ENCODE measurements at regions not wholly inside any gene's neighbourhood (a gene's known extent, or its start where the extent isn't known, plus 50 kb on each side); places are given as distances from the start of the nearest gene placed in this dataset.

DNA sequence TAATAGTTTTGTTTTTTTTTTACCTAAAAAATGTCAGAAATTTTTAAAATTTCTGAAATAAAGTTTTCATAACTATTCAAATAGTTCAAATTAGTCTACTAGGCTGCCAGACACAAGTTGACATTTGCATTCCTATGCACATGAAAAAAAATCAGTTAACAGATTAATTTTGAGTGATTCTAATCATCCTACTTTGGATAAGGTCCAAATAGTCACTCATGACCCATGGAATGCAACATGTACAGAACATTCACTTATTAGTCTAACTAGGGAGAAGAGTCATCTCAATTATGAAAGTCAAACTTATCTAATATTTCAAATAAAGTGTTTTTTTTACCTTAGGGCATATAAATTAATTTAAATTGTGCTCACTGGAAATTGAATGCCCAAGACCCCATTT lies 390.2 kb downstream of the EPM2A start:
- Histone ChIP-seq H3K36me3 (no peaks in the 10 kb centered on the region), H3K9me3 (no peaks in the 10 kb centered on the region), H3K4me3 (no peak overlapping the region), H3K27ac (no peak overlapping the region), H3K4me1 (no peaks in the 10 kb centered on the region), H3K27me3 (no peaks in the 10 kb centered on the region)
- ATAC-seq: no peak
- no peak for DNase-seq
- TF ChIP-seq, protein P1, sequence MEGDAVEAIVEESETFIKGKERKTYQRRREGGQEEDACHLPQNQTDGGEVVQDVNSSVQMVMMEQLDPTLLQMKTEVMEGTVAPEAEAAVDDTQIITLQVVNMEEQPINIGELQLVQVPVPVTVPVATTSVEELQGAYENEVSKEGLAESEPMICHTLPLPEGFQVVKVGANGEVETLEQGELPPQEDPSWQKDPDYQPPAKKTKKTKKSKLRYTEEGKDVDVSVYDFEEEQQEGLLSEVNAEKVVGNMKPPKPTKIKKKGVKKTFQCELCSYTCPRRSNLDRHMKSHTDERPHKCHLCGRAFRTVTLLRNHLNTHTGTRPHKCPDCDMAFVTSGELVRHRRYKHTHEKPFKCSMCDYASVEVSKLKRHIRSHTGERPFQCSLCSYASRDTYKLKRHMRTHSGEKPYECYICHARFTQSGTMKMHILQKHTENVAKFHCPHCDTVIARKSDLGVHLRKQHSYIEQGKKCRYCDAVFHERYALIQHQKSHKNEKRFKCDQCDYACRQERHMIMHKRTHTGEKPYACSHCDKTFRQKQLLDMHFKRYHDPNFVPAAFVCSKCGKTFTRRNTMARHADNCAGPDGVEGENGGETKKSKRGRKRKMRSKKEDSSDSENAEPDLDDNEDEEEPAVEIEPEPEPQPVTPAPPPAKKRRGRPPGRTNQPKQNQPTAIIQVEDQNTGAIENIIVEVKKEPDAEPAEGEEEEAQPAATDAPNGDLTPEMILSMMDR (IDR thresholded peaks at IDR 0.05): no peak
- no peak for FAIRE-seq
- intact Hi-C loops (cut with DNase I): no loop called here

DNA sequence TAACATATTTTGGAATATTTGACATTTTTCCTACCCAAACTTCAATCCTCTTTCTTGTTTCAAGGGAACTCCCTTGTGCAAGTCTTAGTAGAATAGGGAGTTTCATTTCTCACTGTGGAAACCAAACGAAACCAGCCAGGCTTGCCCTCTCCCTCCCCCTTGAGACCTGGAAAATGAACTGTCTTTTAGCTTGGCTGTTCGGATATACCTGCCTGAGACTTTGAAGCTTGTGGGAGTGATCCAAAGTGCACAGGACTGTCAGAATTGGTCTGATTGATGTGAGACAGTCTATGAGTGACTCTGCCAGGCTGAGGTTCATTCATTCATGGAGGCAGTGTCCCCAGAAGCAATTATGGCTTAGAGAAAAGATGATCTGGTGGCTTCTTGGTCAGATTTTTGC lies 388.1 kb downstream of the EPM2A start:
- TF ChIP-seq, protein P1 (IDR thresholded peaks at IDR 0.05): no peak
- DNase-seq (no peak), FAIRE-seq (no peak), ATAC-seq (no peak)
- no peaks in the 10 kb centered on the region for H3K4me1 ChIP-seq
- H3K27me3 ChIP-seq: no peaks in the 10 kb centered on the region
- no peaks in the 10 kb centered on the region for H3K36me3 ChIP-seq
- 41 to 49% methylated on average over 2 of the region's 2 CpGs for WGBS, 2 donors
- H3K4me3 ChIP-seq: no peak overlapping the region
- H3K27ac ChIP-seq: no peak overlapping the region
- H3K9me3 ChIP-seq: no peaks in the 10 kb centered on the region
- intact Hi-C loops (cut with DNase I): no loop called here

DNA sequence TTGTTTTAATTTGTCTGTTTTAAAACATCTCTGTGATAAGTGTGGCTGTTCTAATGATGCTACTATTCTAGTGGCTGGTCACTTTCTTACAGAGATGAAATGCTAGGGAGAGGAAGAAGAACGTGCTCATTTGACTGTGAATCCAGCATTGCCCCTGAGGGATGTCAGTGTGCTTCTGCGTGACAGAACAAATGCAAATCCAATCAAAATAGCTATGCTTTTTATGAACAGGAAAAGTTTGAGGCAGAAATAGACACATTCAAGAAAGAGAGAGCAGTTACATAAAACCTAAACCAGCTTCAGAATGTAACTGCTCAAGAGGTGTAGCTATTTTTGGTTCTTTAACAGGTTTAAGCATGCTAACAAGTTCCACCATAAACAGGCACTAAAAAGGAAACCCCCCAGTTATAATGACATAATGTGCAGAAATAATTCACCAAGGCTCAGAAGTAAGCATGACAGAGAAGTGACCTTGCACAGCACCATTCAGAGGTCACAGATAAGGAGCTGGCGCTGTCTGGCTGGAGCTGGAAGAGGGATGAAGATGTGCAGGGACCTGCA lies 385.3 kb downstream of the EPM2A start:
- DNase-seq: no peak
- Histone ChIP-seq H3K27ac (no peak overlapping the region), H3K27me3 (no peaks in the 10 kb centered on the region), H3K9me3 (no peaks in the 10 kb centered on the region), H3K36me3 (no peaks in the 10 kb centered on the region), H3K4me1 (no peaks in the 10 kb centered on the region), H3K4me3 (no peak overlapping the region)
- TF ChIP-seq, protein P1 (IDR thresholded peaks at IDR 0.05): no peak
- ATAC-seq: no peak
- 44 to 46% methylated on average over 3 of the region's 3 CpGs for WGBS, 2 donors
- no peak for FAIRE-seq
- intact Hi-C loops (cut with DNase I): no loop called here

DNA sequence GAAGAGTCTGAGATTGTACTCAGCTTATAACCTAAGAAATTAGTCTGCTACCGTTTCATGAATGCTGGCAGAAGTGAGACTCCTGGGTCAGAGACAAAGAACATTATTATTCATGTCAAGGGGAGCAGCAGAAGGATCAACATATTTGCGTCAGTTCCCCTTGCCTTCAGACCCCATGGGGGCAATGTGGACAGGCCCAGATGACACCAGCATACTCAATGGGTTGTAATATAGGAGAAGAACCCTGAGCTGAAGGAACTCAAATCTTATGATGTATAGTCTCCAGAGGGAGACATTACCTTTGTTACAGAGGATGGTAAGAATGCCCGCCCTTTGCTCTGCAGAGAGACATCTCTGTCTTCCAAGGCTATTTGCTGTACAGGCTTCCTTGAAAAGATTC lies 384.4 kb downstream of the EPM2A start:
- intact Hi-C loops (cut with DNase I): no loop called here
- no peak overlapping the region for H3K27ac ChIP-seq
- TF ChIP-seq, protein P1 (IDR thresholded peaks at IDR 0.05): no peak
- H3K4me3 ChIP-seq: no peak overlapping the region
- DNase-seq (no peak), ATAC-seq (no peak), FAIRE-seq (no peak)
- no peaks in the 10 kb centered on the region for H3K4me1 ChIP-seq
- no peaks in the 10 kb centered on the region for H3K27me3 ChIP-seq
- 65 to 72% methylated on average over 3 of the region's 3 CpGs for WGBS, 2 donors
- H3K36me3 ChIP-seq: no peaks in the 10 kb centered on the region
- no peaks in the 10 kb centered on the region for H3K9me3 ChIP-seq

DNA sequence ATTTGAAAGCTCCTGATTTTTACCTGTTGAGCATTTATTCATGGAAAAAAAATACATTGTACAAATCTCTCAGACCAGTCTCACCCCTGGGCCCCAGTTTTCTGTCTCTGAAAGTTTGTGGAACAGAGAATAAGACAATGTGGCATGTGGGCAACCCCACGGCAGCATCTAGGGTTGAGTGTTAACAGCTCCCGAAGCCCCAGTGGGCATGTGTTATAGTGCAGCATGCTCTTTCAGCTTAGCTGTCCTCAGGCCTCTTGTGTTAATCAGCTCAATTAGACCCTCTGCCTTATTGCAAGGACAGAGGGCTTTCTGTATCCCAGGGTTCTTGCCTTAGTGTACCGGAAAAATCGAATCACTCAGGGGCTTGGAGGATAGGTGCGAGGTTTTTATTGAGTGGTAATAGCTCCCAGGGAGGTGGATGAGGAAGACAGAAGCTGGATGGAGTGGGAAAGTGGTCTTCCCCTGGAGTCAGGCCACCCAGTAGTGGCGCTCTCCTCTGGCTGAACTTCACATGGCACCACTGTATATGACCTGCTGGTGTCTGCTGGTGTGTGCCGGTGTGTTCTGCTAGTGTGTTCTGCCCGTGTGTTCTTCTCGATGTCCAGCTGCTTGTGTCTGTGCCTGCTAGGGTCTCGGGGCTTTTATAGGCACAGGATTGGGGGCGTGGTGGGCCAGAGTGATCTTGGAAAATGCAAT lies 382.8 kb downstream of the EPM2A start:
- Histone ChIP-seq H3K4me3 (no peak overlapping the region), H3K4me1 (no peaks in the 10 kb centered on the region), H3K9me3 (no peaks in the 10 kb centered on the region), H3K36me3 (no peaks in the 10 kb centered on the region), H3K27ac (no peak overlapping the region), H3K27me3 (no peaks in the 10 kb centered on the region)
- TF ChIP-seq, protein P1 (IDR thresholded peaks at IDR 0.05): no peak
- DNase-seq (no peak), ATAC-seq (no peak), FAIRE-seq (no peak)
- intact Hi-C loops (cut with DNase I): no loop called here
- 77 to 89% methylated on average over 11 of the region's 11 CpGs for WGBS, 2 donors
